B cell (primary cell): ENCODE measurements at regions not wholly inside any gene's neighbourhood (a gene's known extent, or its start where the extent isn't known, plus 50 kb on each side); places are given as distances from the start of the nearest gene placed in this dataset.

Source experiments
- ATAC-seq: fragments of 200-7000 bp; cut with Tn5 transposase; one replicate; pipeline ENCODE4 v1.10.0; 2021; ENCODE audit warnings: low read depth, mild to moderate bottlenecking, moderate number of reproducible peaks, moderate library complexity
- CTCF ChIA-PET: fragments of 350-600 bp; sonication (Branson Sonifier 250); formaldehyde crosslinking; loops from one replicate; lab custom pipeline; 2021; ENCODE audit warnings: antibody characterized with exemption, inconsistent platforms; lab: Charles Lee
- POLR2A ChIA-PET: fragments of 350-600 bp; sonication (Branson Sonifier 250); formaldehyde crosslinking; loops from one replicate; lab custom pipeline; 2021; ENCODE audit warnings: antibody characterized with exemption; lab: Charles Lee
- DNase-seq: peaks from one replicate; pipeline ENCODE4 v3.0.0; 2013
- H2AFZ ChIP-seq: 2 replicates; pipeline ENCODE4 v1.6.1; 2012; ENCODE audit warnings: mild to moderate bottlenecking, low read depth, low read length; ENCODE audit not compliant: insufficient read depth, poor library complexity, severe bottlenecking
- H3K27ac ChIP-seq, 2 donors: 1 replicate in 1 of 2; 2 replicates in 1 of 2; pipeline ENCODE4 v1.5.1; 2012 to 2013; ENCODE audit warnings: low read length in 2 of 2, mild to moderate bottlenecking in 2 of 2, moderate library complexity in 1 of 2
- H3K27me3 ChIP-seq, 4 experiments: fragments of 200-600 bp in 1 of 4; sonication (generic) in 1 of 4; replicated peaks in 1 of 4; 1 replicate in 2 of 4; 2 replicates in 2 of 4; pipeline versions ENCODE4 v1.6.1 to v1.7.0; 2013 to 2016; ENCODE audit warnings: low read length in 3 of 4, mild to moderate bottlenecking in 2 of 4, mixed read lengths in 1 of 4, moderate library complexity in 1 of 4; ENCODE audit not compliant: insufficient read depth in 4 of 4, control insufficient read depth in 3 of 4; ENCODE audit errors: control extremely low read depth in 1 of 4
- H3K36me3 ChIP-seq, 2 experiments: replicated peaks in 1 of 2; 1 replicate in 1 of 2; 2 replicates in 1 of 2; pipeline versions ENCODE4 v1.6.1 to v1.7.1; 2013; ENCODE audit warnings: low read length in 1 of 2; ENCODE audit not compliant: insufficient read depth in 2 of 2, control insufficient read depth in 1 of 2; ENCODE audit errors: control extremely low read depth in 1 of 2, extremely low read depth in 1 of 2
- H3K4me1 ChIP-seq, 2 donors: fragments of 200-600 bp in 1 of 2; sonication (generic) in 1 of 2; 1 replicate in 1 of 2; 2 replicates in 1 of 2; pipeline versions ENCODE4 v1.5.1 to v1.6.1; 2013 to 2017; ENCODE audit warnings: low read length in 2 of 2; ENCODE audit not compliant: control insufficient read depth in 2 of 2, insufficient read depth in 2 of 2
- H3K4me2 ChIP-seq: replicated peaks from 2 replicates; pipeline ENCODE3; 2012; ENCODE audit warnings: mild to moderate bottlenecking, low read depth, low read length; ENCODE audit not compliant: poor library complexity, severe bottlenecking
- H3K4me3 ChIP-seq, 5 experiments: fragments of 200-600 bp in 1 of 5; sonication (generic) in 1 of 5; 1 replicate in 3 of 5; 2 replicates in 2 of 5; pipeline versions ENCODE4 v1.5.1 to v1.7.0; 2011 to 2016; ENCODE audit warnings: low read length in 4 of 5, mild to moderate bottlenecking in 4 of 5, low read depth in 2 of 5, control low read depth in 1 of 5, moderate library complexity in 1 of 5; ENCODE audit not compliant: insufficient read depth in 1 of 5; ENCODE audit errors: control extremely low read depth in 1 of 5, extremely low read depth in 1 of 5
- H3K79me2 ChIP-seq: fragments of 200-600 bp; sonication (generic); one replicate; pipeline ENCODE4 v1.6.0; 2016; ENCODE audit warnings: low read length; ENCODE audit not compliant: control insufficient read depth, insufficient read depth
- H3K9ac ChIP-seq: fragments of 200-600 bp; sonication (generic); 2 replicates; pipeline ENCODE4 v1.6.1; 2017; ENCODE audit warnings: mild to moderate bottlenecking, low read length, moderate library complexity
- H3K9me3 ChIP-seq, 3 donors: one replicate each; pipeline versions ENCODE4 v1.6.1 to v1.7.1; 2013; ENCODE audit warnings: low read length in 2 of 3; ENCODE audit not compliant: control insufficient read depth in 2 of 3, insufficient read depth in 1 of 3; ENCODE audit errors: control extremely low read depth in 1 of 3
- H4K20me1 ChIP-seq: 2 replicates; pipeline ENCODE4 v1.6.0; 2012; ENCODE audit warnings: mild to moderate bottlenecking, low read length; ENCODE audit not compliant: insufficient read depth, control insufficient read depth, poor library complexity, severe bottlenecking
- H3K27ac Mint-ChIP-seq: one replicate; pipeline ENCODE4 v1.8.0; 2021; ENCODE audit warnings: mixed read lengths
- H3K27me3 Mint-ChIP-seq: one replicate; pipeline ENCODE4 v1.8.0; 2021; ENCODE audit warnings: mixed read lengths
- H3K4me1 Mint-ChIP-seq: one replicate; pipeline ENCODE4 v1.8.0; 2021; ENCODE audit warnings: mixed read lengths
- H3K4me3 Mint-ChIP-seq: one replicate; pipeline ENCODE4 v1.8.0; 2021; ENCODE audit warnings: mixed read lengths
- H3K9me3 Mint-ChIP-seq: one replicate; pipeline ENCODE4 v1.8.0; 2022; ENCODE audit warnings: mixed read lengths; ENCODE audit not compliant: insufficient read depth
- EZH2 ChIP-seq: IDR thresholded peaks from 2 replicates; pipeline ENCODE4 v1.6.1; 2012; ENCODE audit warnings: borderline replicate concordance, low read depth, mild to moderate bottlenecking, moderate library complexity, low read length; ENCODE audit not compliant: insufficient read depth, poor library complexity, severe bottlenecking
- WGBS: methylation state at CpG from one replicate; pipeline ENCODE4 v1.1.5; 2013; ENCODE audit warnings: missing lambda C conversion rate; ENCODE audit not compliant: insufficient coverage; 5-methylcytosine and 5-hydroxymethylcytosine counted together
- intact Hi-C: fragments of 100-400 bp; cut with micrococcal nuclease; formaldehyde crosslinking; loops from one replicate; pipeline ENCODE4 v1.10.0; 2022
- TF ChIP-seq, protein P1 (sequence below): fragments of 200-600 bp; IDR thresholded peaks from one replicate; pipeline ENCODE4 v1.8.0; 2022; ENCODE audit warnings: antibody characterized with exemption, mild to moderate bottlenecking

- POLR2A ChIA-PET: no interaction called here
Observed at GRCh38 chr3:55165278-55165677, 237.4 kb upstream of the LRTM1 start.

DNA sequence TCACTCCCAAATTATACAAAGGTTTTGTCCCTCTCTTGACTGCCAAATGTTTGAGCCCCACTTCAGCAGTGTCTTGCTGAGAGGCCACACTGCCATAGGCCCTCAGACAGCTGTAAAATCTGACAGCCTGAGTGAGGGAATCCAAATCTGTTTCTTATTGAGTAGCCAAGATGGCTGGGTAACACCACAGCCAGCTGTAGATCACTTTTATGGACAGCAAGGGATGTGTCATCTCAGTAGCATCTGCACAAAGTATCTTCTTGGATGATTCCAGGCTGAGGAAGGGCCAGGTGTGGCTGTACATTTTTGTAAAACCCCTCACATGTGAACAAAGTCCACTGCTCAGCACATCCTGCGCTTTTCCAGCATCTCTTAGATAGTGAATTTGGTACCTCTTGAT is 237.0 kb upstream of the LRTM1 start:
- Mint-ChIP-seq H3K4me3 (no peak overlapping the region), H3K27me3 (no peaks in the 10 kb centered on the region), H3K27ac (no peak overlapping the region), H3K9me3 (peaks cover 3% of the 10 kb centered on the region), H3K4me1 (no peaks in the 10 kb centered on the region)
- Histone ChIP-seq H4K20me1 (no peaks in the 10 kb centered on the region), H3K27ac (no peak overlapping the region), H3K36me3 (no peaks in the 10 kb centered on the region), H3K4me2 (no peak overlapping the region), H3K79me2 (no peaks in the 10 kb centered on the region), H3K9ac (no peak overlapping the region), H3K4me3 (no peak overlapping the region), H3K27me3 (no peaks in the 10 kb centered on the region), H3K9me3 (peaks cover 0 to 4% (median 0%) of the 10 kb centered on the region in 3 donors), H2AFZ (no peak overlapping the region), H3K4me1 (no peaks in the 10 kb centered on the region)
- DNase-seq (no peak), ATAC-seq (no peak)
- ChIA-PET POLR2A (no interaction called here), CTCF (no interaction called here)
- intact Hi-C loops: no loop called here
- TF ChIP-seq, protein P1, sequence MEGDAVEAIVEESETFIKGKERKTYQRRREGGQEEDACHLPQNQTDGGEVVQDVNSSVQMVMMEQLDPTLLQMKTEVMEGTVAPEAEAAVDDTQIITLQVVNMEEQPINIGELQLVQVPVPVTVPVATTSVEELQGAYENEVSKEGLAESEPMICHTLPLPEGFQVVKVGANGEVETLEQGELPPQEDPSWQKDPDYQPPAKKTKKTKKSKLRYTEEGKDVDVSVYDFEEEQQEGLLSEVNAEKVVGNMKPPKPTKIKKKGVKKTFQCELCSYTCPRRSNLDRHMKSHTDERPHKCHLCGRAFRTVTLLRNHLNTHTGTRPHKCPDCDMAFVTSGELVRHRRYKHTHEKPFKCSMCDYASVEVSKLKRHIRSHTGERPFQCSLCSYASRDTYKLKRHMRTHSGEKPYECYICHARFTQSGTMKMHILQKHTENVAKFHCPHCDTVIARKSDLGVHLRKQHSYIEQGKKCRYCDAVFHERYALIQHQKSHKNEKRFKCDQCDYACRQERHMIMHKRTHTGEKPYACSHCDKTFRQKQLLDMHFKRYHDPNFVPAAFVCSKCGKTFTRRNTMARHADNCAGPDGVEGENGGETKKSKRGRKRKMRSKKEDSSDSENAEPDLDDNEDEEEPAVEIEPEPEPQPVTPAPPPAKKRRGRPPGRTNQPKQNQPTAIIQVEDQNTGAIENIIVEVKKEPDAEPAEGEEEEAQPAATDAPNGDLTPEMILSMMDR: no peak
- TF ChIP-seq EZH2: no peak
- no CpG with 5 or more reads among the region's 1 CpG for WGBS

More at GRCh38 chr3:55165278-55165677, 237.4 kb upstream of the LRTM1 start:
- TF ChIP-seq EZH2: no peak
- TF ChIP-seq, protein P1: no peak
- Histone ChIP-seq H4K20me1 (no peaks in the 10 kb centered on the region), H3K27me3 (no peaks in the 10 kb centered on the region), H3K36me3 (no peaks in the 10 kb centered on the region), H3K4me2 (no peak overlapping the region), H3K9me3 (peaks cover 0 to 4% (median 0%) of the 10 kb centered on the region in 3 donors), H2AFZ (no peak overlapping the region), H3K4me3 (no peak overlapping the region), H3K9ac (no peak overlapping the region), H3K79me2 (no peaks in the 10 kb centered on the region), H3K4me1 (no peaks in the 10 kb centered on the region), H3K27ac (no peak overlapping the region)
- Mint-ChIP-seq H3K27me3 (no peaks in the 10 kb centered on the region), H3K4me3 (no peak overlapping the region), H3K4me1 (no peaks in the 10 kb centered on the region), H3K27ac (no peak overlapping the region), H3K9me3 (peaks cover 3% of the 10 kb centered on the region)
- DNase-seq (no peak), ATAC-seq (no peak)
- CTCF ChIA-PET: no interaction called here
- no CpG with 5 or more reads among the region's 3 CpGs for WGBS
- intact Hi-C loops: no loop called here
